ENCODE measurements at regions not wholly inside any gene's neighbourhood (a gene's known extent, or its start where the extent isn't known, plus 50 kb on each side); places are given as distances from the start of the nearest gene placed in this dataset.

DNA sequence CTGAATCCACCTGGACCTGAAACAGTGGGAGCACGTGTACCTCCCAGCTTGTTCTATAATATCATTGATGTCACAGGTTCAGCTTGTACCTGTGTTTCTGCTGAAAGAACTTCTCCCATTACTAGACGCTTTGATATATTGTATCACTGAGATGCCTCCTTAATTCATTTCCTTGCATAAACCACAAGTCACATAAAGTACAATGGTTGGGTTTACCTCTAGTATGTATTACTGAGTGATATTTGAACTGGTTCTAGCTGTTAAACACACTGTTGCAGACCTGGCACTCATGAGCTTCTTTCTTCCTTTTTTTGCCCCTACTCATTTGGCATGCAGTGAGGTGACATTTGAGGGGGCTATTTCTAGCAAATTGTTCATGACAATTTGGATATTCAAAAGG lies 106.6 kb upstream of the KLF14 start:
- TF ChIP-seq, protein P1, sequence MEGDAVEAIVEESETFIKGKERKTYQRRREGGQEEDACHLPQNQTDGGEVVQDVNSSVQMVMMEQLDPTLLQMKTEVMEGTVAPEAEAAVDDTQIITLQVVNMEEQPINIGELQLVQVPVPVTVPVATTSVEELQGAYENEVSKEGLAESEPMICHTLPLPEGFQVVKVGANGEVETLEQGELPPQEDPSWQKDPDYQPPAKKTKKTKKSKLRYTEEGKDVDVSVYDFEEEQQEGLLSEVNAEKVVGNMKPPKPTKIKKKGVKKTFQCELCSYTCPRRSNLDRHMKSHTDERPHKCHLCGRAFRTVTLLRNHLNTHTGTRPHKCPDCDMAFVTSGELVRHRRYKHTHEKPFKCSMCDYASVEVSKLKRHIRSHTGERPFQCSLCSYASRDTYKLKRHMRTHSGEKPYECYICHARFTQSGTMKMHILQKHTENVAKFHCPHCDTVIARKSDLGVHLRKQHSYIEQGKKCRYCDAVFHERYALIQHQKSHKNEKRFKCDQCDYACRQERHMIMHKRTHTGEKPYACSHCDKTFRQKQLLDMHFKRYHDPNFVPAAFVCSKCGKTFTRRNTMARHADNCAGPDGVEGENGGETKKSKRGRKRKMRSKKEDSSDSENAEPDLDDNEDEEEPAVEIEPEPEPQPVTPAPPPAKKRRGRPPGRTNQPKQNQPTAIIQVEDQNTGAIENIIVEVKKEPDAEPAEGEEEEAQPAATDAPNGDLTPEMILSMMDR (conservative IDR thresholded peaks at IDR 0.05 in 1 of 2, IDR thresholded peaks at IDR 0.05 in 1 of 2; ENCODE audit: low read depth in 1 of 2, low read length in 2 of 2), result no peak
- no peak for TF ChIP-seq EZH2 (IDR thresholded peaks at IDR 0.05; ENCODE audit: low read length, missing control alignments)
